IMR-90 (cell line): ENCODE measurements at regions not wholly inside any gene's neighbourhood (a gene's known extent, or its start where the extent isn't known, plus 50 kb on each side); places are given as distances from the start of the nearest gene placed in this dataset.

Experiments used
- BHLHE40 ChIP-seq: fragments of 150-350 bp; IDR thresholded peaks from 2 replicates; pipeline ENCODE4 v1.6.1; 2016; ENCODE audit warnings: mild to moderate bottlenecking, low read depth, low read length
- CEBPB ChIP-seq: IDR thresholded peaks from 2 replicates; pipeline ENCODE4 v1.6.1; 2012; ENCODE audit warnings: low read depth, low read length, improper control_type of control experiment
- POLR2A ChIP-seq: IDR thresholded peaks from 2 replicates; pipeline ENCODE4 v1.6.1; 2012; ENCODE audit warnings: mild to moderate bottlenecking, low read depth, low read length
- RAD21 ChIP-seq: IDR thresholded peaks from 2 replicates; pipeline ENCODE4 v1.6.1; 2012; ENCODE audit warnings: low read length, improper control_type of control experiment
- SMC3 ChIP-seq: fragments of 150-350 bp; IDR thresholded peaks from 2 replicates; pipeline ENCODE4 v1.6.1; 2016; ENCODE audit warnings: low read depth, mild to moderate bottlenecking, antibody characterized with exemption, low read length, moderate library complexity
- TF ChIP-seq, protein P1 (sequence below): conservative IDR thresholded peaks from 2 replicates; pipeline ENCODE4 v1.5.1; 2012; ENCODE audit warnings: mild to moderate bottlenecking, low read depth, low read length, improper control_type of control experiment
- TF ChIP-seq, protein P2 (sequence below): fragments of 150-350 bp; IDR thresholded peaks from 2 replicates; pipeline ENCODE4 v1.6.1; 2016; ENCODE audit warnings: low read depth, mild to moderate bottlenecking, low read length, moderate library complexity, borderline replicate concordance

DNA sequence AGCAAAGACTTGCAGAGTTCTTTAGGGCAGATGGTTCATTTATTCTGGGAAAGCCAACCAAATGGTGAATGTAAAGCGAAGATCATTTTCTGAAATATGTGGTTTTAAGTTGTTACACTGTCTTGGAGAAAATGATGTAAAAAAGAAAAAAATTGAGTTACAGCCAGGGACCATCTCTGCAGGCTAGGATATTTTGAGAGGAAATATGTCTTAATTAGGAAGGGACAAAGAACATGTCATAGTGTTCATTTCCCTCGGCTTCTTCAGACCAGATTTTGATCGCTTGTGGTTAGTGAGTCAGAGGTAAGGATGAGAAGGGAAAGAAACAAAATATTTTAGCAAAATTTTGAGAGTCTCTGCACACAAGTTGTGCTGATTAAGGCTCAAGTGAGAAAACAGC lies 59.0 kb upstream of the C1QTNF7 start:
- TF ChIP-seq, protein P1, sequence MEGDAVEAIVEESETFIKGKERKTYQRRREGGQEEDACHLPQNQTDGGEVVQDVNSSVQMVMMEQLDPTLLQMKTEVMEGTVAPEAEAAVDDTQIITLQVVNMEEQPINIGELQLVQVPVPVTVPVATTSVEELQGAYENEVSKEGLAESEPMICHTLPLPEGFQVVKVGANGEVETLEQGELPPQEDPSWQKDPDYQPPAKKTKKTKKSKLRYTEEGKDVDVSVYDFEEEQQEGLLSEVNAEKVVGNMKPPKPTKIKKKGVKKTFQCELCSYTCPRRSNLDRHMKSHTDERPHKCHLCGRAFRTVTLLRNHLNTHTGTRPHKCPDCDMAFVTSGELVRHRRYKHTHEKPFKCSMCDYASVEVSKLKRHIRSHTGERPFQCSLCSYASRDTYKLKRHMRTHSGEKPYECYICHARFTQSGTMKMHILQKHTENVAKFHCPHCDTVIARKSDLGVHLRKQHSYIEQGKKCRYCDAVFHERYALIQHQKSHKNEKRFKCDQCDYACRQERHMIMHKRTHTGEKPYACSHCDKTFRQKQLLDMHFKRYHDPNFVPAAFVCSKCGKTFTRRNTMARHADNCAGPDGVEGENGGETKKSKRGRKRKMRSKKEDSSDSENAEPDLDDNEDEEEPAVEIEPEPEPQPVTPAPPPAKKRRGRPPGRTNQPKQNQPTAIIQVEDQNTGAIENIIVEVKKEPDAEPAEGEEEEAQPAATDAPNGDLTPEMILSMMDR: no peak
- no peak for TF ChIP-seq POLR2A
- TF ChIP-seq CEBPB: no peak
- TF ChIP-seq RAD21: no peak
- TF ChIP-seq, protein P2, sequence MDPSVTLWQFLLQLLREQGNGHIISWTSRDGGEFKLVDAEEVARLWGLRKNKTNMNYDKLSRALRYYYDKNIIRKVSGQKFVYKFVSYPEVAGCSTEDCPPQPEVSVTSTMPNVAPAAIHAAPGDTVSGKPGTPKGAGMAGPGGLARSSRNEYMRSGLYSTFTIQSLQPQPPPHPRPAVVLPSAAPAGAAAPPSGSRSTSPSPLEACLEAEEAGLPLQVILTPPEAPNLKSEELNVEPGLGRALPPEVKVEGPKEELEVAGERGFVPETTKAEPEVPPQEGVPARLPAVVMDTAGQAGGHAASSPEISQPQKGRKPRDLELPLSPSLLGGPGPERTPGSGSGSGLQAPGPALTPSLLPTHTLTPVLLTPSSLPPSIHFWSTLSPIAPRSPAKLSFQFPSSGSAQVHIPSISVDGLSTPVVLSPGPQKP: no peak
- no peak for TF ChIP-seq SMC3
- TF ChIP-seq BHLHE40: no peak
